MM.1S (cell line): ENCODE measurements at regions not wholly inside any gene's neighbourhood (a gene's known extent, or its start where the extent isn't known, plus 50 kb on each side); places are given as distances from the start of the nearest gene placed in this dataset.

ENCODE experiments used
- CTCF ChIP-seq: fragments of 300-600 bp; sonication (generic); IDR thresholded peaks from 2 replicates; pipeline ENCODE4 v1.5.1; 2016; ENCODE audit warnings: antibody characterized with exemption, low read length, mixed read lengths
- EZH2 ChIP-seq: fragments of 300-600 bp; sonication (generic); optimal IDR thresholded peaks from 2 replicates; pipeline ENCODE3; 2017; ENCODE audit warnings: low read depth, mild to moderate bottlenecking, antibody characterized with exemption, low read length, mixed read lengths

GRCh38 chr2:79447463-79447862, 65.4 kb upstream of the CTNNA2 start:
- TF ChIP-seq CTCF (no peak), EZH2 (no peak)
